Fibroblast of gingiva (primary cell): ENCODE measurements at regions not wholly inside any gene's neighbourhood (a gene's known extent, or its start where the extent isn't known, plus 50 kb on each side); places are given as distances from the start of the nearest gene placed in this dataset.

ENCODE experiments used
- DNase-seq: peaks from one replicate; pipeline ENCODE4 v3.0.0-alpha.2; 2011; ENCODE audit warnings: low read depth

DNA sequence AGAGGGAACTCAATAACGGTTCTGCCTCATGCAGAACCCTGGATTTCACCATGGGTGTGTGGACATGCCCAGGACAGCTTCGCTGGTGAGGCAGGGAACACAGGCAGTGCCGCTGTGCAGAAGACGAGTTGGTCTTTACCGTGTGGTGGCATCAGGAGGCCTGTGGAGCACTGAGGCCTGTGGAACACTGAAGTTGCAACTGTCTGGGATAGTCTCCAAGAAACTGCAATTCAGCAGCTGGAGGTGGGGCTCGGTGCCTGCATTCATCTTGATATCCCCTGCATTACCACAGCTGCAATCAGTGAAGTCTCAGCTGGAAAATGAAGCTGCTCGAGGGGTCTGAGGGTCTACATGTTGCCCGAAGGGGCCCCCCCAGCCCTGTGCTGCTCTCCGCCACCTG is 202.4 kb upstream of the CDH4 start:
- no peak for DNase-seq

- DNase-seq, result no peak
Measured at GRCh38 chr20:61050336-61050890, 201.6 kb upstream of the CDH4 start.

DNA sequence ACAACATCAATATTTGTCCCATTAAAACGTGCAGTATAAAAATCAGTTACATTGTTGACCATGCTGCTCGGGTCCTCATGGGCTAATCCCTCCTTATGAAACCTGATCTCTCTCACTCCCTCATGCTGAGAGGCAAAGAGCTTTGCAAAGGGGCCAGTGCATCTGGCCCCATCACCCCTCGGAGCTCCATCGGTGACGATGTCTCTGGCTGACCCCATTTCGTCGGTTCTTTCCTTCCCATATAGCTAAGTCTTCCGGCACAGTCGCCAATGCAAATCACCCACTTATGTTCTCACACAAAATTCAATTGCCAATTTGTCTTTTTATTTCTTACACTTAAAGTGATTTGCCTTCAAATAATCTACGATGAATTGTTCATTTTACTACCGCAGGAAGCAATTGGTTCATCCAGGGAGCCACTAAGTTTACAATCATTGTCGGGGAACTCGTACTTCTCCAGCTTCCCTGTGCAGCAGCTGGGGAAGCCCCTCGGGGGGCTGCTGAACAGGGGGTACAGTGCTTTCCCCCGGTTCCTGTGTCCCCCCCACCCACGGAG is 199.8 kb upstream of the CDH4 start:
- DNase-seq, result no peak

DNA sequence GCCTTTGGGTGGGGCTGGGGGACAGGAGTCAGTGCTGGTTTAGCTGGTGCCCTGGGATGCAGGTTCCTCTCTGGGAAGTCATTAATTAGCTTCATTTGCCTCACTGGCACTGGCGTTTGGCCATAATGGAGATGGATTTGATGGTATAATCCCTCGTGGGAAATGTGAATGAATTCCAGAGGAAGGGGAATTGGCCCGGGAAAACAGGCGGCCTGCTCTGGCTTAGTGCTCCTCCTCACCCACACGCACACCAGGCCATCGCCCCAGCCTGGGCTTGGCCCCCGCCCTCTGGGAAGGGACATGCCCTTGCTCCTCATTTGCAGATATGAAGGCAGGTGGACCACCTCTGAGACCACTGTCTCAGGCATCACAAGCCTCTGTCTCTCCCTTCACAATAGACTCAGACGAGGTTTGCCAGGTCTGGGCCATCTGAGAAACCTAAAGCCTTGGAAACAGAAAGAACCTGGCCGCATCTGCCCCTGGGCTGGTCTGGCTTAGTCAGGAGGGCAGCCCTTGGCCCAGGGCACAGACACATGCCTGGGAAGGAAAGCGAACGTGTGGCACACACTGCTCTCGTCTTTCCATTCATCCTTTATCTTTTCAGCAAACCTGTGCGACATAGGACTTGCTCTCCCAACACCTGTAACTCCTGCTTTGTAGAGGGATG is 199.2 kb upstream of the CDH4 start:
- no peak for DNase-seq

- no peak for DNase-seq
Measured at GRCh38 chr20:61053487-61053886, 198.6 kb upstream of the CDH4 start.

DNA sequence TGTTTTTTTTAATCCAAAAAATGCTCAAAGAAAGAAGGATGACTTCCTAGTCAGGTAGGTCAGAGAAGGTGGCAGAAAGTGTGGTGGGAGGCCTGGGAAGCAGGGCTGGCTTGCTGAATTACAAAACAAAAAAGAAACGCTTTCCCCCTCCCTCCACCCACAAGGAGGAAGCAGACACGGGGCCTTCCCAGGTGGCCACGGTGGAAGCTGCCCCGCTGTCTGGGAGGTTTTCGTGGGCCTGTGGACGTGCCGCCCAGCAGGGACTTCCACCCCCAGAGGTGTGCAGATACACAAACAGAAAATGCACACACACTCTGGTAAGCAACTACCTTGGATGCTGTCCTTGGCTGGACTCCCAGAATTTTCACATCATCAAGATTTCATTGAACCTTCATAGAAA is 198.2 kb upstream of the CDH4 start:
- DNase-seq, result no peak

DNA sequence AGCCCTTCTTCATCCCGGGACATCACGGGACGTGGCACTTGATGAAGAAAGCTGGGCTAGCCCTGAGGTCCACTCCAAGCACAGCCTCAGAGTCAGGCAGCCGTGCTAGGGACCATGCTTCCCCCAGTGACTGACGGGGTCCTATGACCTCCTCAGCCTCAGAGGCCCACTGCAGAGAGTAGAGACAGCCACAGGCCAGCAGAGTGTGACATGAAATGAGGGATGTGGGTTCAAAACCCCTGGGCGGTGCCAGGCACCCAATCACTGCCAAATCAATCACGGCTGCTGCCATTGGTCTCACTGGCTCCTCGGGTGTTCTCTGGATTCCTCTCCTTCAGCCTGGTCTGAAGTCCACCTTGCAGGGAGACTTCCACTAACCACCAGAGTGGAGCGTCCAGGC is 197.7 kb upstream of the CDH4 start:
- DNase-seq, result no peak

GRCh38 chr20:61055180-61056010 is 196.7 kb upstream of the CDH4 start:
- DNase-seq, result no peak

GRCh38 chr20:61056116-61056515 is 195.9 kb upstream of the CDH4 start:
- DNase-seq, result no peak

DNA sequence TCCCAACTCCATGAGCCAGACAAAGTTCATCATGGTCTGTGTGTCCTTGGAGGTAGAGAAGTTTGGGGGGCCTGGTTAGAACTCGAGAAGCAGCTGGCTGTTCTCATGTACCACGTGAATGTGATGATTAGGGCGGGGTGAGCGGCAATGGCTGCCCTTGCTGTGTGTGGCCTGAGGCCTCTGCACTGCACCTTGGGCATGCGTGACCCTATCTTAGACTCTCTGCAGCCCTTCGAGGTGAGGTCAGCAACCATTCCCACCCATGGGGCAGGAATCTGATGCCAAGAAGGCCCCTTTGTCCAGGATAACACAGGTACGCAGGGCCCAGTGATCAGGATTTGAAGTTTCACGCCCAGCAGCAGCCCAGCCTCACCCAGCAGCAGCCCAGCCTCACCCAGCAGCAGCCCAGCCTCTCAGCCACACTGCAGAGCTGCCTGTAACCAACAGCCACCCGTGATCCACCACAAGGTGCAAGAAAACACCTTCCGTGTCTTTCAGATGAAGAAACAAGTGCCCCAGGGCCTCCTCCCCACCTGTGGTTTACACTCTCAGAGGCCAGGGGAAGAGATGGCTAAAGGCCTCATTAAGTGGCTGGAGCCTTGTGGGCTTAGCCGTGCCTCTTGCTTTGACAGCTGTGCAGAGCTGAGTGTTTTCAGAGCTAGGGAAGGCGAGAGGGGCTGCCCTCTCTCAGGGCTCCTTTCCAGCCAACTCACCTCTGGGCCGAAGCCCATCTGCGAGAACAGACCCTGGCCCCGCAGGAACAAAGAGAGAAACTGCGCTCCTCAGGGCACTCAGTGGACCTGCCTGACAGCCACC is 195.2 kb upstream of the CDH4 start:
- DNase-seq, result no peak

DNA sequence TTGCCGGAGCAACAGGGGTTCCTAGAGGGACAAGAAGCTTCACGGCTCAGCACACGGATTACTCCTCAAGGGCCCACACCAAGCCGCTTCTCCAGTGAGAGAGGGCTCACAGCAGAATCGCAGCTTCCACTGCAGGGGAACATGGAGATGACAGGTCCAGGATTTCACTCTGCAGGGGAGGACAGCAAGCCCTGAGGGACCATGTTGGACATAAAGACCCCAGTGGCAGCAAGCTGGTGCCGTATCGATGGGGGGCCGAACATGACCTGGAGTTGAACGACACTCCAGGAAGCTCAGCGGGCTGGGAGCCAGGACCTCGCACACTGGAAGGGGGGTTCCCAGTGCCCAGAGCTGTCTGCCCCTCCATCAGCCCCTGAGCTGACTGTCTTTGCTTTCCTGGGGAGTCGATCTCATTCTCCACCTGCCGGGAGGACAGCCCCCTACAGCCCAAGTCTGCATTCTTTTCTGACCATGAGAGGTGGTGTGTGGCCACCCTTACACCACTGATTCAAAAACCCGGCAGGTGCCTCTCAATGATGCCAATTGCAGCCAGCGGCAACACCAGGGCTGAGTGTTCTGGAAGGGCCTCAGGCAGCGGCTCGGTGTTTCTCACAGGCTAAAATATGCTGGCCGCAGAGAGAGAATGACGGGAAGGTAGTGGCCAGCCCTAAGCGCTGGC is 194.5 kb upstream of the CDH4 start:
- DNase-seq, result no peak

DNA sequence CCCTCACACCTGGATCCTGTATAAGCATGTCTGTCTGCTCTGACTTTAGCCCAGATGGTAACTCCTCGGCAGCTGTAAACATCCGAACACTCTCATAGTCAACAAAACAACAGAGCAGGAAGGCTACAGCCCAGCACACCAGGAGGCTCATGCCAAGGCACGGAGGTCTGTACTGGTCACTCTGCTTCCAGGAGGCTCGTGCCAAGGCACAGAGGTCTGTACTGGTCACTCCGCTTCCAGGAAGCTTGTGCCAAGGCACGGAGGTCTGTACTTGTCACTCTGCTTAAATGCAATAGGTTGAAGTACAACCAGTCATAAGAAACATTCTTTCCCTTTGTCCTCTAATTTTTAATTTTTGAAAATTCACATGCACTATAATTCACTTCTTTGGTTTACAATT is 190.1 kb upstream of the CDH4 start:
- DNase-seq, result no peak

DNA sequence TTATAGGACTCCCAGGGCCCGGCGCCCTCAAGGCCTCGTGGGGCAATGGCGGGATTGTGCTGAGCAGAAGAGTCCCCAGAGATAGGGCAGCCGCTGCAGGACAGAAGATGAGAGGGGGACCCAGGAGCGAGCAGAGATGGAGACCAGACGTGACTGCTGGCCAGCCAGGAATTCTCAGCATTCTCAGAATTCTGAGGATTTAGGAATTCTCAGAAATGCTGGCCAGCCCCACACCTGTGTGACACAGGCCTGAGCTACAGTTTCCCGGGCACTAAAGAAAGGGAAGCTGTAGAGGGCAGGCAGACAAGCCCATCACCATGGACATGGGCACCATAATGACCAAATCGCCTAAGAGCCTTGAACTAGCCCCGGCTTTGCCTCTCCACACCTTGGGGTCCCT is 186.2 kb upstream of the CDH4 start:
- DNase-seq, result no peak

GRCh38 chr20:61066526-61066925 is 185.5 kb upstream of the CDH4 start:
- DNase-seq, result no peak

DNA sequence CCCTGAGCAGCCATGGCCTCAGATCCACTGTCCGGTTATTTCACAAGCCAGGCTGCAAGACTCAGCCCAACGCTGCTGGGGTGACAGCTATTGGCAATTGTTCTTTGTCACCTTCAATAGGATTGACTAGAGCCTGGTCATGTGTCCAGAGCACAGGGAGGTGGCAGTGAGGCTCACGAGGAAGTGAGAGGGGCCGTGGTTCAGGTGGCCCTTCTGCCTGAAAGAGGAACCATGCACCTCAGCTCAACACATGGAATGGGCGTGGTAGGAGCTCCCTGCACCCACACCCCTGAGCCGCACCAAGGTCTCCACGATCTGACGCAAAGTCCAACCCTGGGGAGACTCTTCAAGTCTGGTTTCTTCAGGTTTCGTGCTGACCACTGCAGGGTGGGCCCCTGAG is 184.8 kb upstream of the CDH4 start:
- no peak for DNase-seq

GRCh38 chr20:61072398-61072797 is 179.7 kb upstream of the CDH4 start:
- DNase-seq, result no peak

DNA sequence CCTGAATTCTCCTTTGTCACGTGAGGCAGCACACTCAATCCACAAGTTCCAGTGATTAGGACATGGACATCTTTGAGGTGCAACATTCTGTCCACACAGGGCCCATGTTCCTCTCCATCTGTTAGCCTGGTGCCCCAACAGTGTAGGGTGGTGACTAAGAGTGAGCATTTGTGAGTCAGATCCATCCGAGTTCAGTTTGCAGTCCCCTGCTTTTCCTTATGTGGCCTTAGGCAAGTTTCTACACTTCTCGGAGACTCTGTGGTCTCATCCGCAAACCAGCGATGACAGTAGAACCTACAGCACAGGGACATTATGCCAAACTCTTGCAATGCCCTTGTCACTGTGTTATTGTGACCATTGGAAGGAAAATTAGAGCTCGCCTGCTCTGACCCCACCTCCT is 178.7 kb upstream of the CDH4 start:
- no peak for DNase-seq

- no peak for DNase-seq
Measured at GRCh38 chr20:61082720-61083119, 169.3 kb upstream of the CDH4 start.

DNA sequence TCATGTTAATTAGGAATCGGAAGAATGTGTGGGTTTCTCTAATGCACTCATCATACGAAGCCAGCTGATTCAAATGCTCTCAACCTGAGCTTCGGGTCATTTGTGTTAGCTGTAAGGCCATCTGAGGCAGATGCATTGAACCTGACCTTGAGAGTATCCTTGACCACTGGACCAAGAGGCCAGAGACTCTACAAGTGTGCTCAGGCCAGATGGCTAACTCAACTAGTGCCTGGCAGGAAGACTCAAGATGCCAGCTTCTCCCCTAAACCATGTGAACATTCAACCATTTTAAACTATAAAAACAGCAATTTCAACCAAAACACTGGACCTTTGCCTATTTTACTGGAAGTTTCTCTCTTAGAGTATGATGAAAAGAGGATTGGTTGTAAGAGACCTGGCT is 168.6 kb upstream of the CDH4 start:
- DNase-seq, result no peak

DNA sequence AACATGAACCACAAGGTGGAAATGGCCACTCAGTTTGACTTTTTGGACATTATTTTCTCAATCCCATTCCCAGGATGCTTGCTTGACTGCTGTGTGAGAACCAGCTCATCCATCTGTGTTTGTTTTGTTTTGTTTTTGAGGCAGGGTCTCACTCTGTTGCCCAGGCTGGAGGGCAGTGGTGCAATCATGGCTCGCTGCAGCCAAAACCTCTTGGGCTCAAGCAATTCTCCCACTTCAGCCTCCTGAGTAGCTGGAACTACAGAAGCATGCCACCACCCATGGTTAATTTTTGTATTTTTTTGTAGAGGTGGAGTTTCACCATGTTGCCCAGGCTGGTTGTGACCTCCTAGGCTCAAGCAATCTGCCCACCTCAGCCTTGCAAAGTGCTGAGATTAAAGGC is 166.0 kb upstream of the CDH4 start:
- DNase-seq, result no peak

- no peak for DNase-seq
Measured at GRCh38 chr20:61090541-61090940, 161.5 kb upstream of the CDH4 start.

DNA sequence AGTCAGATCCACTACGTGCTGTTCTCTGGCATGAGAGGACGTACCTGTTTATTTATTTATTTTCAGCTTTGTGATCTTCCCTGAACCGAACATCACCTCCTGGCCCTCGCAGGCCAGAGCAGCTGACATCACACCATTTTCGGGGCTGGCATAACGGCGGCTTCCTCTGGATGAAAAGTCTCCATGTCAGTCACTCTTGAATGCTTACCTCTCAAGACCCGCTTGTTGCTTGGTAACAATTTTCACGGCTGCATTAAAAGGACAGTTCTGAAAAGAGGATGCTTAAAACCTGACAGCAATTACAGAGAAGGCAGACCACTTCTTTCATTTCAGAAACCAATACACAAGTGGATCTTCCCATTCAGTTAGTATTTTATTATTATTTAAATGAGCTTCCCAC is 159.8 kb upstream of the CDH4 start:
- no peak for DNase-seq
